ENCODE measurements at regions not wholly inside any gene's neighbourhood (a gene's known extent, or its start where the extent isn't known, plus 50 kb on each side); places are given as distances from the start of the nearest gene placed in this dataset.

DNA sequence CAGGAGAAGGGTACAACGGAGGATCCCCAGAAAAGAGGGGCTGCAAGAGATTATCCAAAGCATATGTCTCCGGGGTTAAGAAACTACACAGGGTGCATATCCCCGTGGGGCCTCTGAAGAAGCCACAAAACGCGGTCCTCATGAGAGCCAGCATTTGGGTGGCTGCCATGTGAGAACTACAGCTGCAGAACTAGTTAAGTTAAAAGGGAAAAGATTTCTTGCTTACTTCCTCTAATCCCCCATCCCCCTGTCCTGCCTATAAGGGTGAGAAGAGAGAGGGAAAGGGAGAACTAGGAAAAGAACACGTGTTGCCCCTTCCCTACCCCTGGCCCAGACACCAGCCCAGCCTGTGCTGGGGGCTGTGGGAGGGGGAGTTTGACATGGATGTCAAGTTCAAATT is 70.4 kb upstream of the PCSK6 start:
- no peak for DNase-seq
- H3K36me3 Mint-ChIP-seq (ENCODE audit: low read depth): no peaks in the 10 kb centered on the region
- no peak for TF ChIP-seq CTCF (IDR thresholded peaks at IDR 0.05)

DNA sequence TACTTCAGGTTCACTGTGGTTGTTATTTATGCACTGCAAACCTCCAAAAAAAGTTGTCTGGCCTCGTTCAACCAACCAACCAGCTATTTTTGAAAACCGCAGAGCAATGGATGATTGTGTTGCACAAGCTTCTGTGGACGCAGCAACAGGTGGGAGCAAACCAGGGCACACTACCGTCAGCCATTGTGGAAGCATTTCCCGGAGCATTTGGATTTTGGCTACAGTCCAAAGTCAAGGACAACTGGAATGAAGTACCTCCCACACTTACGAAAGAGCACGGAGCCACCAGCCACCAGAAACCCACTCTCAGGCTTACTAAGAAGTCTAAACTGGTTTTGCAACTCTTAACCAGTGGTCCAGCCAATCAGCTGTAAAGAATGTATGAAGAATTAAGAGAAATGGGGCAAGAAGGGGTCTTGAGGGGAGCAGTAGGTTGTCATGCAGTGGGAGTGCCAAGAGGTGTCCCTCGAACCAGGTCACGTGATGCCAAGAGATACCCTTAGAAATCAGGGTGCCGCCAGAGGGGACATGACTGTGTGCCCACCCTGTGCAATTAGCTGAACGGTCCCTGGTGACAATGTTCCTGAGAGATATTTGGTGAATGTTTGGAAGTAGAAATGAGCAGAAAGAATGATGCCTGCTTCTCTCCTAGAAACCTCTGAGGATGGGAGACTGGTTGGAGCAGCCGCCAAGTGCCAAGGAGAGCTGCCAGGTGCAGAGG is 68.9 kb upstream of the PCSK6 start:
- intact Hi-C loops (cut with micrococcal nuclease): no loop called here
- Mint-ChIP-seq H3K27ac (no peak overlapping the region), H3K27me3 (no peaks in the 10 kb centered on the region), H3K4me3 (no peak overlapping the region), H3K9me3 (no peaks in the 10 kb centered on the region), H3K36me3 (ENCODE audit: low read depth) (no peaks in the 10 kb centered on the region), H3K4me1 (ENCODE audit: low read depth) (no peaks in the 10 kb centered on the region)
- ATAC-seq (no peak), DNase-seq (no peak)
- TF ChIP-seq CTCF (IDR thresholded peaks at IDR 0.05): no peak
- ChIA-PET POLR2A (no interaction called here), CTCF (no interaction called here)

More for the DNA sequence above, 70.4 kb upstream of the PCSK6 start:
- ChIA-PET CTCF (no interaction called here), POLR2A (no interaction called here)
- H3K27ac Mint-ChIP-seq: no peak overlapping the region
- H3K27me3 Mint-ChIP-seq: peaks cover 2% of the 10 kb centered on the region
- no peaks in the 10 kb centered on the region for H3K9me3 Mint-ChIP-seq
- no peak for ATAC-seq
- H3K4me3 Mint-ChIP-seq: no peak overlapping the region
- no peaks in the 10 kb centered on the region for H3K4me1 Mint-ChIP-seq (ENCODE audit: low read depth)
- intact Hi-C loops (cut with micrococcal nuclease): no loop called here

DNA sequence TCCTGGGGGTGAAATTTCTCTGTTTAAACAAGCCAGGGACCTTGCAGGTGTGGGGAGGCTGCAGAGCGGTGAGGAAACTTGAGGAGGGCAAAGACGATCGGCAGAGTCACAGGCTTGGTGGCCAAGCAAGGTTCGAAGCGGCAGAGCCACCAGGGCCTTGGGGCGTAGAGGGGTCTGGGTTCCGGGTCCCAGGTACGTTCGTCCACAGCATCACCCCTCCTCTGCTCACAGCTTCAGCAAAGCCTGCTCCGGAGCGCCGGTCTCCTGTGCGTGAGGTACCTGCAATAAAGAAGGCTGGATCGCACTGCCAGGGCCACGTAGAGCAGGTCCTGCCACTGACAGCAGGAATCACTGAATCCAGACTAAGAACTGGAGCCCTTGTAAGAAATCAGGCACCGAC is 66.8 kb upstream of the PCSK6 start:
- Mint-ChIP-seq H3K36me3 (ENCODE audit: low read depth) (no peaks in the 10 kb centered on the region), H3K9me3 (no peaks in the 10 kb centered on the region), H3K4me1 (ENCODE audit: low read depth) (no peaks in the 10 kb centered on the region), H3K4me3 (no peak overlapping the region), H3K27ac (no peak overlapping the region), H3K27me3 (no peaks in the 10 kb centered on the region)
- TF ChIP-seq CTCF (IDR thresholded peaks at IDR 0.05): no peak
- no peak for ATAC-seq
- POLR2A ChIA-PET: no interaction called here
- no peak for DNase-seq
- intact Hi-C loops (cut with micrococcal nuclease): no loop called here
- CTCF ChIA-PET: interaction anchor here (0.6 kb wide), 1 partner anchor 42 kb away, joined by 4 read pairs; no protein-coding TSS in a partner anchor

DNA sequence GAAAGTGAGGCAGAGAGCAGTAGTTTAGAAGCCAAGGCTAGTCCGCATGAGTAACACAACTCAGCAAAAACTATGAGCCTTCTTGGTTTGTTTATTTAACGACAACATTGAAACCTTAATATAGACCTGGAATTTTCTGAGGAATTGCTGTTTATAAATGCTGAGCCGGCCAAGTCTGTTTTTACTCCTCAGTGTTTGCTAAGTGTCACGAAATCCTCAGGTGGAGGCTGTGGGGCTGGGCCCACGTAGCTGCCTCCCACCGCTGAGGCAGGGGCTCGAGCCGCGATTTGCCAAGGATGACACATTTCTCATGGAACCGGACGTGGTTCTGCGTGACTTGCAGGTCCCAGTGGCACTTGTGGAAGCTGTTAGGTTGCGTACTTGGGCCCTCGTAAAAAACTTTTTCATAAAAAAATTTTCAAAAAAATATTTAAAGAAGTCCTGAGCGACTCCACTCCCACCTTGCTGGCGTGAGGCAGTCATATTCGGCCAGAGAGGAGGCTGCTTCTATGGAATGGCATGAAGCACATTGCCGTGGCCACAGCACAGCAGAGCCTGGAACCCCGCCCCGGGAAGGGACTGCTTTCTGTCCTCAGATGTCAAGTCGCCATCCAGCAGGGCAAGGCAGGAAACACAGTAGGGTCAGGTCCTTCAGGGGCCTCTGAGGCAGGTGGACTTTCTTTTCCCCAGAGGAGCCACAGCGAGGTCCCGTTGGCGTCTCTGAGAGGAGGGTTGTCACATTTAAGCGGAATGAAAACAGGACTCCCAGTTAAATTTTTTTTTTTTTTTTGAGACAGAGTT is 64.8 kb upstream of the PCSK6 start:
- Mint-ChIP-seq H3K27me3 (peaks cover 2% of the 10 kb centered on the region), H3K4me1 (ENCODE audit: low read depth) (no peaks in the 10 kb centered on the region), H3K9me3 (no peaks in the 10 kb centered on the region), H3K27ac (no peak overlapping the region), H3K4me3 (no peak overlapping the region), H3K36me3 (ENCODE audit: low read depth) (no peaks in the 10 kb centered on the region)
- no peak for ATAC-seq
- no peak for DNase-seq
- no peak for TF ChIP-seq CTCF (IDR thresholded peaks at IDR 0.05)
- ChIA-PET CTCF (no interaction called here), POLR2A (no interaction called here)
- intact Hi-C loops (cut with micrococcal nuclease): no loop called here

All from activated CD8-positive, alpha-beta T cell treated with anti-CD3 and anti-CD28 coated beads for 36 hours (primary cell).